ENCODE measurements at regions not wholly inside any gene's neighbourhood (a gene's known extent, or its start where the extent isn't known, plus 50 kb on each side); places are given as distances from the start of the nearest gene placed in this dataset.
"Not testable (repeated sequence)": the region's sequence is repeated elsewhere in the genome, so short reads cannot be mapped to it uniquely, and the experiment has no call there.

GRCh38 chr12:34119366-34119765, 97.1 kb downstream of the ALG10 start:
- Histone ChIP-seq H3K4me2 (ENCODE audit: extremely low read depth, insufficient read depth, low read length) (no peak overlapping the region), H3K4me3 (replicated peaks in 1 of 4; ENCODE audit: control extremely low read depth in 1 of 4, insufficient read depth in 1 of 4, low read depth in 3 of 4, low read length in 4 of 4) (no peak overlapping the region), H3K36me3 (ENCODE audit: control insufficient read depth, insufficient read depth, low read length) (no peaks in the 10 kb centered on the region), H3K79me2 (ENCODE audit: control insufficient read depth, insufficient read depth, low read length) (no peaks in the 10 kb centered on the region), H3K9me3 (ENCODE audit: control insufficient read depth, insufficient read depth, low read depth, low read length) (no peaks in the 10 kb centered on the region), H3K27ac (ENCODE audit: insufficient read depth, low read length) (no peak overlapping the region), H2AFZ (ENCODE audit: low read length) (no peak overlapping the region), H3K27me3 (ENCODE audit: control insufficient read depth, insufficient read depth, low read length) (no peaks in the 10 kb centered on the region), H3K4me1 (ENCODE audit: control insufficient read depth, extremely low read depth, insufficient read depth, low read length) (no peaks in the 10 kb centered on the region), H4K20me1 (ENCODE audit: control insufficient read depth, extremely low read depth, insufficient read depth, low read length) (no peaks in the 10 kb centered on the region), H3K9ac (ENCODE audit: insufficient read depth, low read length) (no peak overlapping the region)
- no peak for TF ChIP-seq EZH2 (IDR thresholded peaks at IDR 0.05; ENCODE audit: low read length, missing control alignments)
- TF ChIP-seq CTCF (conservative IDR thresholded peaks at IDR 0.05 in 1 of 2, IDR thresholded peaks at IDR 0.05 in 1 of 2; ENCODE audit: low read depth in 1 of 2, low read length in 2 of 2): no peak
- no peak for DNase-seq (ENCODE audit: low read depth in 2 of 2)

GRCh38 chr12:34121360-34121759, 99.1 kb downstream of the ALG10 start:
- H3K9ac ChIP-seq (ENCODE audit: insufficient read depth, low read length): no peak overlapping the region
- H3K27me3 ChIP-seq (ENCODE audit: control insufficient read depth, insufficient read depth, low read length): no peaks in the 10 kb centered on the region
- no peak overlapping the region for H3K4me3 ChIP-seq (replicated peaks in 1 of 4; ENCODE audit: control extremely low read depth in 1 of 4, insufficient read depth in 1 of 4, low read depth in 3 of 4, low read length in 4 of 4)
- H3K4me1 ChIP-seq (ENCODE audit: control insufficient read depth, extremely low read depth, insufficient read depth, low read length): no peaks in the 10 kb centered on the region
- H3K27ac ChIP-seq (ENCODE audit: insufficient read depth, low read length): no peak overlapping the region
- no peak for DNase-seq (ENCODE audit: low read depth in 2 of 2)
- H3K9me3 ChIP-seq (ENCODE audit: control insufficient read depth, insufficient read depth, low read depth, low read length): no peaks in the 10 kb centered on the region
- no peak for TF ChIP-seq EZH2 (IDR thresholded peaks at IDR 0.05; ENCODE audit: low read length, missing control alignments)
- no peaks in the 10 kb centered on the region for H4K20me1 ChIP-seq (ENCODE audit: control insufficient read depth, extremely low read depth, insufficient read depth, low read length)
- H3K36me3 ChIP-seq (ENCODE audit: control insufficient read depth, insufficient read depth, low read length): no peaks in the 10 kb centered on the region
- H3K79me2 ChIP-seq (ENCODE audit: control insufficient read depth, insufficient read depth, low read length): no peaks in the 10 kb centered on the region
- H2AFZ ChIP-seq (ENCODE audit: low read length): no peak overlapping the region
- no peak overlapping the region for H3K4me2 ChIP-seq (ENCODE audit: extremely low read depth, insufficient read depth, low read length)

- H3K9ac ChIP-seq (ENCODE audit: insufficient read depth, low read length); H3K27me3 ChIP-seq (ENCODE audit: control insufficient read depth, insufficient read depth, low read length); H3K9me3 ChIP-seq (ENCODE audit: control insufficient read depth, insufficient read depth, low read depth, low read length); H3K79me2 ChIP-seq (ENCODE audit: control insufficient read depth, insufficient read depth, low read length); H3K4me3 ChIP-seq (replicated peaks in 1 of 4; ENCODE audit: control extremely low read depth in 1 of 4, insufficient read depth in 1 of 4, low read depth in 3 of 4, low read length in 4 of 4); H3K36me3 ChIP-seq (ENCODE audit: control insufficient read depth, insufficient read depth, low read length); H4K20me1 ChIP-seq (ENCODE audit: control insufficient read depth, extremely low read depth, insufficient read depth, low read length); H3K4me1 ChIP-seq (ENCODE audit: control insufficient read depth, extremely low read depth, insufficient read depth, low read length); H3K4me2 ChIP-seq (ENCODE audit: extremely low read depth, insufficient read depth, low read length); H2AFZ ChIP-seq (ENCODE audit: low read length); H3K27ac ChIP-seq (ENCODE audit: insufficient read depth, low read length): not testable (repeated sequence)
- TF ChIP-seq CTCF (conservative IDR thresholded peaks at IDR 0.05 in 1 of 2, IDR thresholded peaks at IDR 0.05 in 1 of 2; ENCODE audit: low read depth in 1 of 2, low read length in 2 of 2): peak; percentile 59 to 72
- peak; percentile 5 to 15 for DNase-seq (ENCODE audit: low read depth in 2 of 2)
Measured at GRCh38 chr12:34123092-34123491, 100.8 kb downstream of the ALG10 start.

GRCh38 chr12:34124608-34125007, 102.3 kb downstream of the ALG10 start:
- no peaks in the 10 kb centered on the region for H3K4me1 ChIP-seq (ENCODE audit: control insufficient read depth, extremely low read depth, insufficient read depth, low read length)
- TF ChIP-seq CTCF (conservative IDR thresholded peaks at IDR 0.05 in 1 of 2, IDR thresholded peaks at IDR 0.05 in 1 of 2; ENCODE audit: low read depth in 1 of 2, low read length in 2 of 2): no peak
- no peak for TF ChIP-seq EZH2 (IDR thresholded peaks at IDR 0.05; ENCODE audit: low read length, missing control alignments)
- H3K27ac ChIP-seq (ENCODE audit: insufficient read depth, low read length): no peak overlapping the region
- H3K79me2 ChIP-seq (ENCODE audit: control insufficient read depth, insufficient read depth, low read length): no peaks in the 10 kb centered on the region
- H3K4me3 ChIP-seq (replicated peaks in 1 of 4; ENCODE audit: control extremely low read depth in 1 of 4, insufficient read depth in 1 of 4, low read depth in 3 of 4, low read length in 4 of 4): no peak overlapping the region
- H3K27me3 ChIP-seq (ENCODE audit: control insufficient read depth, insufficient read depth, low read length): no peaks in the 10 kb centered on the region
- no peaks in the 10 kb centered on the region for H4K20me1 ChIP-seq (ENCODE audit: control insufficient read depth, extremely low read depth, insufficient read depth, low read length)
- DNase-seq (ENCODE audit: low read depth in 2 of 2): no peak
- no peaks in the 10 kb centered on the region for H3K36me3 ChIP-seq (ENCODE audit: control insufficient read depth, insufficient read depth, low read length)
- H3K9ac ChIP-seq (ENCODE audit: insufficient read depth, low read length): no peak overlapping the region
- H3K4me2 ChIP-seq (ENCODE audit: extremely low read depth, insufficient read depth, low read length): no peak overlapping the region
- H2AFZ ChIP-seq (ENCODE audit: low read length): no peak overlapping the region
- no peaks in the 10 kb centered on the region for H3K9me3 ChIP-seq (ENCODE audit: control insufficient read depth, insufficient read depth, low read depth, low read length)

Measured in fibroblast of lung (primary cell).